CD4-positive, alpha-beta T cell (primary cell): ENCODE measurements at regions not wholly inside any gene's neighbourhood (a gene's known extent, or its start where the extent isn't known, plus 50 kb on each side); places are given as distances from the start of the nearest gene placed in this dataset.

Experiments
- ATAC-seq: fragments of 200-7000 bp; cut with Tn5 transposase; one replicate; pipeline ENCODE4 v1.10.0; 2022; ENCODE audit warnings: mild to moderate bottlenecking; ENCODE audit not compliant: poor library complexity
- CTCF ChIA-PET: fragments of 350-600 bp; sonication (Branson Sonifier 250); formaldehyde crosslinking; loops from one replicate; lab custom pipeline; 2021; ENCODE audit warnings: antibody characterized with exemption, inconsistent platforms; lab: Charles Lee
- POLR2A ChIA-PET: fragments of 350-600 bp; sonication (Branson Sonifier 250); formaldehyde crosslinking; loops from one replicate; lab custom pipeline; 2021; ENCODE audit warnings: antibody characterized with exemption, inconsistent platforms; lab: Charles Lee
- DNase-seq, 14 experiments: peaks; one replicate each; pipeline ENCODE4 v3.0.0-alpha.2; 2013 to 2020; ENCODE audit warnings: mixed read lengths in 2 of 14
- H3K27ac ChIP-seq, 2 donors: one replicate each; pipeline versions ENCODE4 v1.5.1 to v1.7.0; 2013; ENCODE audit warnings: low read length in 2 of 2, low read depth in 1 of 2, mild to moderate bottlenecking in 1 of 2
- H3K27me3 ChIP-seq, 2 experiments: 1 replicate in 1 of 2; 2 replicates in 1 of 2; pipeline versions ENCODE4 v1.6.1 to v1.7.0; 2013; ENCODE audit warnings: low read length in 2 of 2, control low read depth in 1 of 2, mild to moderate bottlenecking in 1 of 2, moderate library complexity in 1 of 2; ENCODE audit not compliant: insufficient read depth in 2 of 2, control insufficient read depth in 1 of 2
- H3K36me3 ChIP-seq: one replicate; pipeline ENCODE4 v1.6.1; 2013; ENCODE audit warnings: low read length, control low read depth; ENCODE audit not compliant: insufficient read depth
- H3K4me1 ChIP-seq: one replicate; pipeline ENCODE4 v1.6.1; 2013; ENCODE audit warnings: low read length, control low read depth; ENCODE audit not compliant: insufficient read depth
- H3K4me3 ChIP-seq: one replicate; pipeline ENCODE4 v1.5.1; 2013; ENCODE audit warnings: mild to moderate bottlenecking, low read length, moderate library complexity
- H3K9me3 ChIP-seq, 2 experiments: 1 replicate in 1 of 2; 2 replicates in 1 of 2; pipeline versions ENCODE4 v1.6.1 to v1.7.0; 2013; ENCODE audit warnings: low read length in 2 of 2, mild to moderate bottlenecking in 2 of 2, control low read depth in 1 of 2, moderate library complexity in 1 of 2; ENCODE audit not compliant: control insufficient read depth in 1 of 2, insufficient read depth in 1 of 2
- H3K27ac Mint-ChIP-seq: one replicate; pipeline ENCODE4 v1.8.0; 2020; ENCODE audit warnings: mixed read lengths
- H3K27me3 Mint-ChIP-seq: one replicate; pipeline ENCODE4 v1.8.0; 2021; ENCODE audit warnings: mixed read lengths
- H3K36me3 Mint-ChIP-seq: one replicate; pipeline ENCODE4 v1.8.0; 2021; ENCODE audit warnings: low read depth, mixed read lengths
- H3K4me1 Mint-ChIP-seq: one replicate; pipeline ENCODE4 v1.8.0; 2021; ENCODE audit warnings: low read depth, mixed read lengths
- H3K4me3 Mint-ChIP-seq: one replicate; pipeline ENCODE4 v1.8.0; 2020; ENCODE audit warnings: mild to moderate bottlenecking, mixed read lengths
- H3K9me3 Mint-ChIP-seq: one replicate; pipeline ENCODE4 v1.8.0; 2020; ENCODE audit warnings: mixed read lengths
- CTCF ChIP-seq: fragments of 200-600 bp; IDR thresholded peaks from one replicate; pipeline ENCODE4 v1.8.0; 2022; ENCODE audit warnings: antibody characterized with exemption, mild to moderate bottlenecking
- intact Hi-C, 2 experiments: fragments of 100-400 bp; cut with DNase I in 1 of 2; cut with micrococcal nuclease in 1 of 2; formaldehyde crosslinking; loops; one replicate each; pipeline versions ENCODE4 v1.15.1 to v1.9.0; 2023 to 2025; cut with DNase I, micrococcal nuclease

GRCh38 chr2:19607400-19607799 is 249.0 kb upstream of the OSR1 start:
- no peak for ATAC-seq
- no peak overlapping the region for H3K27ac Mint-ChIP-seq
- H3K27ac ChIP-seq: no peak overlapping the region
- no peak overlapping the region for H3K4me3 ChIP-seq
- intact Hi-C loops: no loop called here
- H3K27me3 Mint-ChIP-seq: peaks cover 19% of the 10 kb centered on the region
- H3K4me1 ChIP-seq: no peaks in the 10 kb centered on the region
- H3K4me1 Mint-ChIP-seq: no peaks in the 10 kb centered on the region
- H3K36me3 Mint-ChIP-seq: no peaks in the 10 kb centered on the region
- H3K36me3 ChIP-seq: no peaks in the 10 kb centered on the region
- POLR2A ChIA-PET: no interaction called here
- no peaks in the 10 kb centered on the region for H3K27me3 ChIP-seq
- H3K9me3 ChIP-seq: no peaks in the 10 kb centered on the region
- CTCF ChIA-PET: no interaction called here
- no peak for DNase-seq
- no peak overlapping the region for H3K4me3 Mint-ChIP-seq
- peaks cover 6% of the 10 kb centered on the region for H3K9me3 Mint-ChIP-seq
- TF ChIP-seq CTCF: no peak

DNA sequence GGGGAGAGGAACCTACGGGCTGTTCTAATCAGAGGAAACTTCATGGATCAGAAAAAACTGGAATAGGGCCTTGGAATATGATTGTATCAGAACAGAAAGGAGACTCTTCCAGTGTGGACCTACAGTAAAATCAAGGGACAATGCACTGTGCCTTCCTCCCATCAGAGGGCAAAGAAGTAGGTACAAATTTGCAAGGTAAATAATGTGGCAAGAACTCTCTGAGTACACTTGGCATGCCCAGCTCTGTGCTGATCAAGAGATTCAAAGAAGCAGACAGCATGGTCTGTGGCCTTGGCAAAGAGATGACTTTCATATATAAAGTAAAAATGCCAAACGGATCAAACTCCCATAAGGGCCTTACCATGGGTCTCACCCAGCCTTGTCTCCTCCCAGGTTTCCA is 242.6 kb upstream of the OSR1 start:
- Mint-ChIP-seq H3K4me1 (no peaks in the 10 kb centered on the region), H3K9me3 (peaks cover 6% of the 10 kb centered on the region), H3K4me3 (no peak overlapping the region), H3K27me3 (peaks cover 9% of the 10 kb centered on the region), H3K27ac (no peak overlapping the region), H3K36me3 (no peaks in the 10 kb centered on the region)
- H3K27me3 ChIP-seq: no peaks in the 10 kb centered on the region
- DNase-seq: no peak
- ChIA-PET POLR2A (no interaction called here), CTCF (no interaction called here)
- no peaks in the 10 kb centered on the region for H3K36me3 ChIP-seq
- H3K4me3 ChIP-seq: no peak overlapping the region
- intact Hi-C loops: no loop called here
- no peaks in the 10 kb centered on the region for H3K9me3 ChIP-seq
- H3K27ac ChIP-seq: no peak overlapping the region
- no peaks in the 10 kb centered on the region for H3K4me1 ChIP-seq
- no peak for ATAC-seq
- no peak for TF ChIP-seq CTCF

DNA sequence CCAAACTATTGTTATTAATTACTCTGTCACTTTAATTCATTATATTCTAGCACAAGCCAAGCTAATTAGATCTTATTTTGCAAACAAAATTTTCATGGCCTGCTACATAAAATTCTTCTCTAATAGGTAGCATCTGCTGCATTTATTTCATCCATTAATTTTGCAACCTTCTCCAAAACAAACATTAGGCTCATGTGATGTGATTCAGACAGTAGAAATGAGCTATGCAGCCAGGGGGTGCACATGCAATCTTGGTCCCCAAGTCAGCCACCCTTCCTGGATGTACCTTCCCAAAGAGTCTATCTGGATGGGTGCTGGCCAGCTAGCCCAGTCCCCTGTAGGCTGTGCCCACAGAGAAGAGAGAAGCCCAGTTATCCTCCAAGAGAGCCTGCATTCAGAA is 242.1 kb upstream of the OSR1 start:
- Mint-ChIP-seq H3K4me3 (no peak overlapping the region), H3K4me1 (no peaks in the 10 kb centered on the region), H3K27me3 (peaks cover 9% of the 10 kb centered on the region), H3K36me3 (no peaks in the 10 kb centered on the region), H3K9me3 (peaks cover 6% of the 10 kb centered on the region), H3K27ac (no peak overlapping the region)
- DNase-seq (no peak), ATAC-seq (no peak)
- ChIA-PET CTCF (no interaction called here), POLR2A (no interaction called here)
- intact Hi-C loops: no loop called here
- TF ChIP-seq CTCF: no peak
- Histone ChIP-seq H3K27ac (no peak overlapping the region), H3K27me3 (no peaks in the 10 kb centered on the region), H3K4me1 (no peaks in the 10 kb centered on the region), H3K9me3 (no peaks in the 10 kb centered on the region), H3K4me3 (no peak overlapping the region), H3K36me3 (no peaks in the 10 kb centered on the region)
